GM21360 (cell line): ENCODE measurements at regions not wholly inside any gene's neighbourhood (a gene's known extent, or its start where the extent isn't known, plus 50 kb on each side); places are given as distances from the start of the nearest gene placed in this dataset.
"Not testable (repeated sequence)": the region's sequence is repeated elsewhere in the genome, so short reads cannot be mapped to it uniquely, and the experiment has no call there.

Source experiments
- ATAC-seq: cut with Tn5 transposase; IDR thresholded peaks from one replicate; pipeline ENCODE4 v1.9.1; 2021; ENCODE audit warnings: mild to moderate bottlenecking, moderate library complexity; ENCODE audit not compliant: unreplicated experiment

GRCh38 chr4:60718874-60719273 is 481.3 kb upstream of the ADGRL3 start:
- ATAC-seq = no peak

- ATAC-seq = no peak
These were observed 478.4 kb upstream of the ADGRL3 start for GRCh38 chr4:60721685-60722084.

GRCh38 chr4:60723796-60724195 is 476.3 kb upstream of the ADGRL3 start:
- ATAC-seq = no peak

- ATAC-seq = no peak
These were observed 475.5 kb upstream of the ADGRL3 start for GRCh38 chr4:60724623-60725022.

- ATAC-seq = no peak
These were observed 473.3 kb upstream of the ADGRL3 start for GRCh38 chr4:60726779-60727178.

GRCh38 chr4:60729194-60729593 is 470.9 kb upstream of the ADGRL3 start:
- ATAC-seq = no peak

- ATAC-seq = not testable (repeated sequence)
These were observed 470.4 kb upstream of the ADGRL3 start for GRCh38 chr4:60729764-60730163.

GRCh38 chr4:60737858-60738257 is 462.3 kb upstream of the ADGRL3 start:
- ATAC-seq = no peak

GRCh38 chr4:60743654-60744053 is 456.5 kb upstream of the ADGRL3 start:
- ATAC-seq = no peak

- no peak for ATAC-seq
These were observed 455.4 kb upstream of the ADGRL3 start for GRCh38 chr4:60744767-60745166.

- ATAC-seq = no peak
These were observed 454.1 kb upstream of the ADGRL3 start for GRCh38 chr4:60745800-60746571.

GRCh38 chr4:60750962-60751361 is 449.2 kb upstream of the ADGRL3 start:
- ATAC-seq = no peak

GRCh38 chr4:60757986-60758680 is 442.0 kb upstream of the ADGRL3 start:
- ATAC-seq = no peak

GRCh38 chr4:60759518-60760245 is 440.4 kb upstream of the ADGRL3 start:
- ATAC-seq = no peak

GRCh38 chr4:60780874-60781273 is 419.3 kb upstream of the ADGRL3 start:
- ATAC-seq = no peak

- ATAC-seq = no peak
These were observed 409.5 kb upstream of the ADGRL3 start for GRCh38 chr4:60790608-60791007.

- no peak for ATAC-seq
These were observed 405.8 kb upstream of the ADGRL3 start for GRCh38 chr4:60794372-60794771.

GRCh38 chr4:60799214-60799613 is 400.9 kb upstream of the ADGRL3 start:
- ATAC-seq = no peak

GRCh38 chr4:60800701-60801100 is 399.4 kb upstream of the ADGRL3 start:
- no peak for ATAC-seq

GRCh38 chr4:60805500-60806313 is 394.4 kb upstream of the ADGRL3 start:
- ATAC-seq = no peak
